ENCODE measurements at regions not wholly inside any gene's neighbourhood (a gene's known extent, or its start where the extent isn't known, plus 50 kb on each side); places are given as distances from the start of the nearest gene placed in this dataset.

- Histone ChIP-seq H3K79me2 (ENCODE audit: control insufficient read depth, insufficient read depth, low read length) (no peaks in the 10 kb centered on the region), H3K36me3 (ENCODE audit: control insufficient read depth in 2 of 2, extremely low read depth in 1 of 2, insufficient read depth in 2 of 2, low read length in 2 of 2) (no peaks in the 10 kb centered on the region), H4K20me1 (replicated peaks; ENCODE audit: control insufficient read depth, extremely low read depth, insufficient read depth, low read length) (no peaks in the 10 kb centered on the region), H3K4me3 (replicated peaks in 1 of 3; ENCODE audit: insufficient read depth in 1 of 3, low read depth in 1 of 3, low read length in 3 of 3) (no peak overlapping the region), H3K9me3 (replicated peaks; ENCODE audit: control insufficient read depth, insufficient read depth, low read length) (peaks cover 2% of the 10 kb centered on the region), H3K4me2 (ENCODE audit: insufficient read depth, low read length) (no peak overlapping the region), H3K27ac (ENCODE audit: insufficient read depth, low read depth, low read length) (no peak overlapping the region), H2AFZ (ENCODE audit: low read depth, low read length) (no peak overlapping the region), H3K4me1 (ENCODE audit: control insufficient read depth, extremely low read depth, insufficient read depth, low read length) (no peaks in the 10 kb centered on the region), H3K9me1 (replicated peaks; ENCODE audit: control insufficient read depth, extremely low read depth, insufficient read depth, low read length) (no peaks in the 10 kb centered on the region), H3K9ac (replicated peaks; ENCODE audit: extremely low read depth, insufficient read depth, low read length) (no peak overlapping the region), H3K27me3 (ENCODE audit: control insufficient read depth in 2 of 2, insufficient read depth in 2 of 2, low read length in 2 of 2) (no peaks in the 10 kb centered on the region)
- ChIA-PET POLR2A (no interaction called here), CTCF (no interaction called here)
- intact Hi-C loops (cut with micrococcal nuclease), result no loop called here
- TF ChIP-seq POLR2AphosphoS5 (IDR thresholded peaks at IDR 0.05; ENCODE audit: insufficient read depth, low read depth, low read length), result no peak
- DNase-seq (ENCODE audit: low read depth, low spot score) (no peak), FAIRE-seq (no peak)
- dilution Hi-C loops (cut with MboI; ENCODE audit: extremely low pct_ligation_motif_present, low sequenced_read_pairs), result no loop called here
- no TSS peak for BruUV-seq (replicated peaks)
Observed at GRCh38 chr6:10048370-10049297, 366.2 kb downstream of the TFAP2A start.

GRCh38 chr6:10042280-10042679 is 372.6 kb downstream of the TFAP2A start:
- POLR2A ChIA-PET, result no interaction called here
- no peak for TF ChIP-seq POLR2AphosphoS5 (IDR thresholded peaks at IDR 0.05; ENCODE audit: insufficient read depth, low read depth, low read length)
- no peak overlapping the region for H3K4me3 ChIP-seq (replicated peaks in 1 of 3; ENCODE audit: insufficient read depth in 1 of 3, low read depth in 1 of 3, low read length in 3 of 3)
- no peak overlapping the region for H3K4me2 ChIP-seq (ENCODE audit: insufficient read depth, low read length)
- no peaks in the 10 kb centered on the region for H4K20me1 ChIP-seq (replicated peaks; ENCODE audit: control insufficient read depth, extremely low read depth, insufficient read depth, low read length)
- intact Hi-C loops (cut with micrococcal nuclease) (no loop called here), dilution Hi-C loops (cut with MboI; ENCODE audit: extremely low pct_ligation_motif_present, low sequenced_read_pairs) (no loop called here)
- H3K79me2 ChIP-seq (ENCODE audit: control insufficient read depth, insufficient read depth, low read length), result no peaks in the 10 kb centered on the region
- FAIRE-seq (no peak), DNase-seq (ENCODE audit: low read depth, low spot score) (no peak)
- H3K9ac ChIP-seq (replicated peaks; ENCODE audit: extremely low read depth, insufficient read depth, low read length), result no peak overlapping the region
- H3K9me1 ChIP-seq (replicated peaks; ENCODE audit: control insufficient read depth, extremely low read depth, insufficient read depth, low read length), result no peaks in the 10 kb centered on the region
- CTCF ChIA-PET, result no interaction called here
- peaks cover 2% of the 10 kb centered on the region for H3K9me3 ChIP-seq (replicated peaks; ENCODE audit: control insufficient read depth, insufficient read depth, low read length)
- no peak overlapping the region for H3K27ac ChIP-seq (ENCODE audit: insufficient read depth, low read depth, low read length)
- H3K27me3 ChIP-seq (ENCODE audit: control insufficient read depth in 2 of 2, insufficient read depth in 2 of 2, low read length in 2 of 2), result no peaks in the 10 kb centered on the region
- H3K4me1 ChIP-seq (ENCODE audit: control insufficient read depth, extremely low read depth, insufficient read depth, low read length), result no peaks in the 10 kb centered on the region
- no peaks in the 10 kb centered on the region for H3K36me3 ChIP-seq (ENCODE audit: control insufficient read depth in 2 of 2, extremely low read depth in 1 of 2, insufficient read depth in 2 of 2, low read length in 2 of 2)
- BruUV-seq (replicated peaks), result no TSS peak
- no peak overlapping the region for H2AFZ ChIP-seq (ENCODE audit: low read depth, low read length)
